Natural killer cell (primary cell): ENCODE measurements at regions not wholly inside any gene's neighbourhood (a gene's known extent, or its start where the extent isn't known, plus 50 kb on each side); places are given as distances from the start of the nearest gene placed in this dataset.

Source experiments
- ATAC-seq, 3 donors: fragments of 150-1000 bp in 2 of 3; fragments of 200-7000 bp in 1 of 3; cut with Tn5 transposase; 1 replicate in 1 of 3; 2 replicates in 2 of 3; pipeline ENCODE4 v1.10.0; 2021; ENCODE audit warnings: mild to moderate bottlenecking in 2 of 3, moderate library complexity in 2 of 3
- DNase-seq, 2 donors: peaks; one replicate each; pipeline versions ENCODE4 v3.0.0 to v3.0.0-alpha.2; 2013 to 2021; ENCODE audit warnings: mixed read lengths in 1 of 2
- H3K27ac ChIP-seq: one replicate; pipeline ENCODE4 v1.5.1; 2013; ENCODE audit warnings: mild to moderate bottlenecking, low read length
- H3K27me3 ChIP-seq: one replicate; pipeline ENCODE4 v1.6.1; 2013; ENCODE audit warnings: low read length; ENCODE audit not compliant: control insufficient read depth, insufficient read depth
- H3K36me3 ChIP-seq: one replicate; pipeline ENCODE4 v1.6.1; 2013; ENCODE audit warnings: low read length; ENCODE audit not compliant: control insufficient read depth, insufficient read depth
- H3K4me1 ChIP-seq: one replicate; pipeline ENCODE4 v1.6.1; 2013; ENCODE audit warnings: low read length; ENCODE audit not compliant: control insufficient read depth, insufficient read depth
- H3K4me3 ChIP-seq: one replicate; pipeline ENCODE4 v1.5.1; 2013; ENCODE audit warnings: low read length
- H3K9me3 ChIP-seq: one replicate; pipeline ENCODE4 v1.6.1; 2013; ENCODE audit warnings: low read length; ENCODE audit not compliant: control insufficient read depth, insufficient read depth
- H3K27ac Mint-ChIP-seq, 2 donors: one replicate each; pipeline ENCODE4 v1.8.0; 2022; ENCODE audit warnings: mild to moderate bottlenecking in 2 of 2, mixed read lengths in 2 of 2, moderate library complexity in 1 of 2
- H3K27me3 Mint-ChIP-seq, 2 donors: one replicate each; pipeline ENCODE4 v1.8.0; 2022; ENCODE audit warnings: low read depth in 2 of 2, mixed read lengths in 2 of 2
- H3K36me3 Mint-ChIP-seq: one replicate; pipeline ENCODE4 v1.8.0; 2022; ENCODE audit warnings: mixed read lengths
- H3K4me1 Mint-ChIP-seq, 2 donors: one replicate each; pipeline ENCODE4 v1.8.0; 2022; ENCODE audit warnings: mixed read lengths in 2 of 2
- H3K4me3 Mint-ChIP-seq: one replicate; pipeline ENCODE4 v1.8.0; 2022; ENCODE audit warnings: mild to moderate bottlenecking, moderate library complexity, mixed read lengths
- H3K9me3 Mint-ChIP-seq, 2 donors: one replicate each; pipeline ENCODE4 v1.8.0; 2022; ENCODE audit warnings: mixed read lengths in 2 of 2
- WGBS: methylation state at CpG from one replicate; pipeline ENCODE4 v1.1.7; 2013; ENCODE audit warnings: missing lambda C conversion rate; ENCODE audit not compliant: insufficient coverage; 5-methylcytosine and 5-hydroxymethylcytosine counted together
- intact Hi-C: fragments of 100-400 bp; cut with micrococcal nuclease; formaldehyde crosslinking; loops from one replicate; pipeline ENCODE4 v1.14.2; 2022
- TF ChIP-seq, protein P1 (sequence below): fragments of 200-600 bp; IDR thresholded peaks from one replicate; pipeline ENCODE4 v1.8.0; 2022; ENCODE audit warnings: antibody characterized with exemption

- Histone ChIP-seq H3K4me1 (no peaks in the 10 kb centered on the region), H3K36me3 (no peaks in the 10 kb centered on the region), H3K27me3 (no peaks in the 10 kb centered on the region), H3K9me3 (no peaks in the 10 kb centered on the region), H3K4me3 (no peak overlapping the region), H3K27ac (no peak overlapping the region)
- 67% methylated on average over 14 of the region's 14 CpGs for WGBS
- Mint-ChIP-seq H3K27me3 (peaks cover 7 to 26% of the 10 kb centered on the region in 2 donors), H3K4me1 (no peaks in the 10 kb centered on the region), H3K4me3 (no peak overlapping the region), H3K36me3 (no peaks in the 10 kb centered on the region), H3K9me3 (no peaks in the 10 kb centered on the region), H3K27ac (no peak overlapping the region)
- DNase-seq (no peak), ATAC-seq (no peak)
- TF ChIP-seq, protein P1, sequence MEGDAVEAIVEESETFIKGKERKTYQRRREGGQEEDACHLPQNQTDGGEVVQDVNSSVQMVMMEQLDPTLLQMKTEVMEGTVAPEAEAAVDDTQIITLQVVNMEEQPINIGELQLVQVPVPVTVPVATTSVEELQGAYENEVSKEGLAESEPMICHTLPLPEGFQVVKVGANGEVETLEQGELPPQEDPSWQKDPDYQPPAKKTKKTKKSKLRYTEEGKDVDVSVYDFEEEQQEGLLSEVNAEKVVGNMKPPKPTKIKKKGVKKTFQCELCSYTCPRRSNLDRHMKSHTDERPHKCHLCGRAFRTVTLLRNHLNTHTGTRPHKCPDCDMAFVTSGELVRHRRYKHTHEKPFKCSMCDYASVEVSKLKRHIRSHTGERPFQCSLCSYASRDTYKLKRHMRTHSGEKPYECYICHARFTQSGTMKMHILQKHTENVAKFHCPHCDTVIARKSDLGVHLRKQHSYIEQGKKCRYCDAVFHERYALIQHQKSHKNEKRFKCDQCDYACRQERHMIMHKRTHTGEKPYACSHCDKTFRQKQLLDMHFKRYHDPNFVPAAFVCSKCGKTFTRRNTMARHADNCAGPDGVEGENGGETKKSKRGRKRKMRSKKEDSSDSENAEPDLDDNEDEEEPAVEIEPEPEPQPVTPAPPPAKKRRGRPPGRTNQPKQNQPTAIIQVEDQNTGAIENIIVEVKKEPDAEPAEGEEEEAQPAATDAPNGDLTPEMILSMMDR: no peak
- intact Hi-C loops: no loop called here
These were observed 208.7 kb downstream of the RBM19 start for GRCh38 chr12:113757221-113758002.

DNA sequence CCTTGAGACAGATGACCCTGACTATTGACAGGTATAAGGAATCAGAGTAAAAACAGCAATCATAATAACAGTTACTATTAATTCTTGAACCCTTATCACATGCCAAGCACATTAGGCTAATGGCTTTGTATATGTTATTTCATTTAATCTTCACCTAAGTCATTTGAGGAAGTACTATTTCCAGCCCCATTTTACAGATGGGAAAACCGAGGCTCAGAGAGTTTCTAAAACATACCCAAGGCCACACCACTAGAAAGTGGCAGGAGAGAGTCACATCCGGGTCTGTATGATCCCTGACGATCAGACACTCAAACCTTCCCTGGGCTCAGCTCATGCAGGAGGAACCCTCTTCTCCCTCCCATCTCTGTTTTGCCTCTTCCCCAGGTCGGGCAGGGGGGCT lies 209.5 kb downstream of the RBM19 start:
- Mint-ChIP-seq H3K4me3 (no peak overlapping the region), H3K27ac (no peak overlapping the region), H3K36me3 (no peaks in the 10 kb centered on the region), H3K27me3 (peaks cover 7 to 23% of the 10 kb centered on the region in 2 donors), H3K9me3 (no peaks in the 10 kb centered on the region), H3K4me1 (no peaks in the 10 kb centered on the region)
- no peak for ATAC-seq
- 69% methylated on average over 4 of the region's 4 CpGs for WGBS
- intact Hi-C loops: no loop called here
- Histone ChIP-seq H3K27ac (no peak overlapping the region), H3K4me1 (no peaks in the 10 kb centered on the region), H3K36me3 (no peaks in the 10 kb centered on the region), H3K4me3 (no peak overlapping the region), H3K9me3 (no peaks in the 10 kb centered on the region), H3K27me3 (no peaks in the 10 kb centered on the region)
- TF ChIP-seq, protein P1: no peak
- DNase-seq: no peak

GRCh38 chr12:113755098-113755497 lies 211.0 kb downstream of the RBM19 start:
- ATAC-seq (no peak), DNase-seq (no peak)
- no peaks in the 10 kb centered on the region for H3K27me3 ChIP-seq
- TF ChIP-seq, protein P1: no peak
- Mint-ChIP-seq H3K4me3 (no peak overlapping the region), H3K9me3 (no peaks in the 10 kb centered on the region), H3K27ac (no peak overlapping the region), H3K36me3 (no peaks in the 10 kb centered on the region), H3K27me3 (peaks cover 7 to 16% of the 10 kb centered on the region in 2 donors), H3K4me1 (no peaks in the 10 kb centered on the region)
- H3K9me3 ChIP-seq: no peaks in the 10 kb centered on the region
- intact Hi-C loops: no loop called here
- H3K4me1 ChIP-seq: no peaks in the 10 kb centered on the region
- no peak overlapping the region for H3K4me3 ChIP-seq
- 88% methylated on average over 5 of the region's 5 CpGs for WGBS
- no peak overlapping the region for H3K27ac ChIP-seq
- no peaks in the 10 kb centered on the region for H3K36me3 ChIP-seq

GRCh38 chr12:113751513-113751912 lies 214.6 kb downstream of the RBM19 start:
- H3K9me3 Mint-ChIP-seq: no peaks in the 10 kb centered on the region
- no peaks in the 10 kb centered on the region for H3K36me3 Mint-ChIP-seq
- no peaks in the 10 kb centered on the region for H3K27me3 ChIP-seq
- H3K9me3 ChIP-seq: no peaks in the 10 kb centered on the region
- intact Hi-C loops: no loop called here
- no peak overlapping the region for H3K4me3 ChIP-seq
- H3K4me3 Mint-ChIP-seq: no peak overlapping the region
- H3K4me1 ChIP-seq: no peaks in the 10 kb centered on the region
- no peaks in the 10 kb centered on the region for H3K36me3 ChIP-seq
- ATAC-seq: no peak
- 88% methylated on average over 2 of the region's 2 CpGs for WGBS
- no peaks in the 10 kb centered on the region for H3K4me1 Mint-ChIP-seq
- no peak overlapping the region for H3K27ac Mint-ChIP-seq
- DNase-seq: no peak
- H3K27me3 Mint-ChIP-seq: peaks cover 0 to 17% of the 10 kb centered on the region in 2 donors
- no peak overlapping the region for H3K27ac ChIP-seq
- TF ChIP-seq, protein P1: no peak
